Smooth muscle cell (in vitro differentiated cells): ENCODE measurements at regions not wholly inside any gene's neighbourhood (a gene's known extent, or its start where the extent isn't known, plus 50 kb on each side); places are given as distances from the start of the nearest gene placed in this dataset.

ENCODE experiments used
- DNase-seq: peaks from one replicate; lab custom pipeline; 2025; ENCODE audit not compliant: unreplicated experiment; lab: John Stamatoyannopoulos, UW
- H2AFZ ChIP-seq: fragments of 200-600 bp; sonication (generic); 2 replicates; pipeline ENCODE4 v1.6.0; 2016; ENCODE audit warnings: antibody characterized with exemption, low read depth, mild to moderate bottlenecking
- H3F3A ChIP-seq: fragments of 200-600 bp; sonication (generic); 2 replicates; pipeline ENCODE4 v1.6.0; 2017; ENCODE audit warnings: antibody characterized with exemption, low read depth
- H3K27ac ChIP-seq: fragments of 200-600 bp; sonication (generic); 2 replicates; pipeline ENCODE4 v1.5.1; 2016; ENCODE audit warnings: low read depth, mild to moderate bottlenecking
- H3K27me3 ChIP-seq: fragments of 200-600 bp; sonication (generic); 2 replicates; pipeline ENCODE4 v1.6.1; 2016; ENCODE audit warnings: low read depth, mild to moderate bottlenecking
- H3K36me3 ChIP-seq: fragments of 200-600 bp; sonication (generic); 2 replicates; pipeline ENCODE4 v1.5.1; 2016; ENCODE audit warnings: low read depth
- H3K4me1 ChIP-seq: fragments of 200-600 bp; sonication (generic); 2 replicates; pipeline ENCODE4 v1.5.1; 2016; ENCODE audit warnings: low read depth
- H3K4me2 ChIP-seq: fragments of 200-600 bp; sonication (generic); 2 replicates; pipeline ENCODE4 v1.6.0; 2016; ENCODE audit warnings: mild to moderate bottlenecking
- H3K4me3 ChIP-seq: fragments of 200-600 bp; sonication (generic); 2 replicates; pipeline ENCODE4 v1.5.1; 2016; ENCODE audit warnings: mild to moderate bottlenecking
- H3K79me2 ChIP-seq: fragments of 200-600 bp; sonication (generic); 2 replicates; pipeline ENCODE4 v1.6.0; 2016; ENCODE audit warnings: low read depth, mild to moderate bottlenecking
- H3K9ac ChIP-seq: fragments of 200-600 bp; sonication (generic); 2 replicates; pipeline ENCODE4 v1.6.0; 2016; ENCODE audit warnings: low read depth
- H3K9me3 ChIP-seq: fragments of 200-600 bp; sonication (generic); replicated peaks from 2 replicates; pipeline ENCODE4 v1.5.1; 2016; ENCODE audit warnings: low read depth
- H4K20me1 ChIP-seq: fragments of 200-600 bp; sonication (generic); 2 replicates; pipeline ENCODE4 v1.6.0; 2016; ENCODE audit warnings: low read depth
- CTCF ChIP-seq: fragments of 200-600 bp; sonication (generic); IDR thresholded peaks from 2 replicates; pipeline ENCODE4 v1.5.1; 2017; ENCODE audit warnings: borderline replicate concordance, mild to moderate bottlenecking, antibody characterized with exemption; ENCODE audit not compliant: insufficient read depth, poor library complexity, severe bottlenecking
- WGBS: methylation state at CpG from one replicate; pipeline ENCODE4 v1.1.7; 2016; ENCODE audit warnings: low lambda C conversion rate; 5-methylcytosine and 5-hydroxymethylcytosine counted together

- WGBS = 95% methylated on average over 6 of the region's 6 CpGs
- Histone ChIP-seq H3F3A (no peaks in the 10 kb centered on the region), H3K36me3 (no peaks in the 10 kb centered on the region), H3K27ac (no peak overlapping the region), H3K4me3 (no peak overlapping the region), H3K4me1 (peaks cover 7% of the 10 kb centered on the region), H3K9me3 (no peaks in the 10 kb centered on the region), H2AFZ (no peak overlapping the region), H3K27me3 (no peaks in the 10 kb centered on the region), H3K4me2 (no peak overlapping the region), H3K9ac (no peak overlapping the region), H4K20me1 (no peaks in the 10 kb centered on the region), H3K79me2 (no peaks in the 10 kb centered on the region)
- no peak for DNase-seq
- TF ChIP-seq CTCF = no peak
Observed at GRCh38 chr1:239775466-239775865, 316.2 kb upstream of the FMN2 start.

- no peak for DNase-seq
Observed at GRCh38 chr1:239778208-239778813, 313.4 kb upstream of the FMN2 start.

GRCh38 chr1:239779962-239780361 is 311.7 kb upstream of the FMN2 start:
- Histone ChIP-seq H4K20me1 (no peaks in the 10 kb centered on the region), H3K79me2 (no peaks in the 10 kb centered on the region), H3K36me3 (no peaks in the 10 kb centered on the region), H3K27me3 (no peaks in the 10 kb centered on the region), H3K4me3 (no peak overlapping the region), H3K4me1 (no peaks in the 10 kb centered on the region), H3K27ac (no peak overlapping the region), H3F3A (no peaks in the 10 kb centered on the region), H3K9ac (no peak overlapping the region), H2AFZ (no peak overlapping the region), H3K4me2 (no peak overlapping the region), H3K9me3 (no peaks in the 10 kb centered on the region)
- WGBS = 82% methylated on average over 2 of the region's 2 CpGs
- no peak for TF ChIP-seq CTCF
- no peak for DNase-seq

More at GRCh38 chr1:239778208-239778813, 313.4 kb upstream of the FMN2 start:
- no peak for TF ChIP-seq CTCF
- no peaks in the 10 kb centered on the region for H3K9me3 ChIP-seq
- H4K20me1 ChIP-seq = no peaks in the 10 kb centered on the region
- no peak overlapping the region for H3K4me3 ChIP-seq
- no peak overlapping the region for H3K4me2 ChIP-seq
- no peak overlapping the region for H3K9ac ChIP-seq
- H2AFZ ChIP-seq = no peak overlapping the region
- no peaks in the 10 kb centered on the region for H3K36me3 ChIP-seq
- H3K4me1 ChIP-seq = peaks cover 7% of the 10 kb centered on the region
- no peaks in the 10 kb centered on the region for H3F3A ChIP-seq
- no peaks in the 10 kb centered on the region for H3K27me3 ChIP-seq
- 74% methylated on average over 6 of the region's 6 CpGs for WGBS
- H3K79me2 ChIP-seq = no peaks in the 10 kb centered on the region
- no peak overlapping the region for H3K27ac ChIP-seq

GRCh38 chr1:239784896-239785295 is 306.8 kb upstream of the FMN2 start:
- TF ChIP-seq CTCF = no peak
- 90% methylated on average over 3 of the region's 3 CpGs for WGBS
- no peak overlapping the region for H3K9ac ChIP-seq

More at GRCh38 chr1:239784896-239785295, 306.8 kb upstream of the FMN2 start:
- H3K4me2 ChIP-seq = no peak overlapping the region
- DNase-seq = no peak
- H3K4me3 ChIP-seq = no peak overlapping the region
- H3K79me2 ChIP-seq = no peaks in the 10 kb centered on the region
- H2AFZ ChIP-seq = no peak overlapping the region
- no peaks in the 10 kb centered on the region for H4K20me1 ChIP-seq
- H3K9me3 ChIP-seq = no peaks in the 10 kb centered on the region
- no peaks in the 10 kb centered on the region for H3F3A ChIP-seq
- H3K27me3 ChIP-seq = no peaks in the 10 kb centered on the region
- no peaks in the 10 kb centered on the region for H3K4me1 ChIP-seq
- no peaks in the 10 kb centered on the region for H3K36me3 ChIP-seq
- no peak overlapping the region for H3K27ac ChIP-seq
